Astrocyte (in vitro differentiated cells and primary cell): ENCODE measurements at regions not wholly inside any gene's neighbourhood (a gene's known extent, or its start where the extent isn't known, plus 50 kb on each side); places are given as distances from the start of the nearest gene placed in this dataset.

Experiments used
- DNase-seq: peaks from one replicate; pipeline ENCODE4 v3.0.0-alpha.2; 2010; ENCODE audit warnings: low read depth
- FAIRE-seq: peaks from 2 replicates; lab custom pipeline; 2011; peaks lifted over from hg19 to GRCh38; lab: Jason Lieb, UNC
- H2AFZ ChIP-seq: 2 replicates; pipeline ENCODE4 v1.6.0; 2012; ENCODE audit warnings: low read depth, low read length, inconsistent platforms
- H3K27ac ChIP-seq: 2 replicates; pipeline ENCODE4 v1.5.1; 2011; ENCODE audit warnings: low read depth, low read length, inconsistent platforms
- H3K27me3 ChIP-seq: 2 replicates; pipeline ENCODE4 v1.6.0; 2011; ENCODE audit warnings: low read length, inconsistent platforms; ENCODE audit not compliant: insufficient read depth
- H3K36me3 ChIP-seq: 2 replicates; pipeline ENCODE4 v1.5.1; 2011; ENCODE audit warnings: low read length, inconsistent platforms; ENCODE audit not compliant: insufficient read depth
- H3K4me1 ChIP-seq: 2 replicates; pipeline ENCODE4 v1.5.1; 2011; ENCODE audit warnings: low read length, inconsistent platforms; ENCODE audit not compliant: insufficient read depth
- H3K4me2 ChIP-seq: 2 replicates; pipeline ENCODE4 v1.6.0; 2012; ENCODE audit warnings: low read length, inconsistent platforms
- H3K4me3 ChIP-seq: 2 replicates; pipeline ENCODE4 v1.5.1; 2011; ENCODE audit warnings: low read depth, mild to moderate bottlenecking, low read length, inconsistent platforms; ENCODE audit not compliant: insufficient read depth
- H3K79me2 ChIP-seq: 2 replicates; pipeline ENCODE4 v1.6.0; 2012; ENCODE audit warnings: mild to moderate bottlenecking, low read length, inconsistent platforms; ENCODE audit not compliant: insufficient read depth
- H3K9ac ChIP-seq: 2 replicates; pipeline ENCODE4 v1.6.0; 2012; ENCODE audit warnings: mild to moderate bottlenecking, low read length, inconsistent platforms
- H3K9me3 ChIP-seq: 2 replicates; pipeline ENCODE4 v1.5.1; 2012; ENCODE audit warnings: low read depth, mild to moderate bottlenecking, low read length, inconsistent platforms; ENCODE audit not compliant: insufficient read depth
- H4K20me1 ChIP-seq: 2 replicates; pipeline ENCODE4 v1.6.0; 2012; ENCODE audit warnings: low read length, inconsistent platforms; ENCODE audit not compliant: insufficient read depth
- H3K27ac Mint-ChIP-seq: one replicate; pipeline ENCODE4 v1.8.0; 2021; ENCODE audit warnings: mild to moderate bottlenecking, mixed read lengths; ENCODE audit not compliant: unreplicated experiment
- H3K27me3 Mint-ChIP-seq: one replicate; pipeline ENCODE4 v1.8.0; 2021; ENCODE audit warnings: low read depth, mixed read lengths; ENCODE audit not compliant: unreplicated experiment
- H3K36me3 Mint-ChIP-seq: one replicate; pipeline ENCODE4 v1.8.0; 2021; ENCODE audit warnings: low read depth, mixed read lengths; ENCODE audit not compliant: unreplicated experiment
- H3K4me1 Mint-ChIP-seq: one replicate; pipeline ENCODE4 v1.8.0; 2021; ENCODE audit warnings: low read depth, mixed read lengths; ENCODE audit not compliant: unreplicated experiment
- H3K4me3 Mint-ChIP-seq: one replicate; pipeline ENCODE4 v1.8.0; 2021; ENCODE audit warnings: mild to moderate bottlenecking, moderate library complexity, mixed read lengths; ENCODE audit not compliant: unreplicated experiment
- H3K9me3 Mint-ChIP-seq: one replicate; pipeline ENCODE4 v1.8.0; 2021; ENCODE audit warnings: mild to moderate bottlenecking, mixed read lengths; ENCODE audit not compliant: unreplicated experiment
- EZH2 ChIP-seq: IDR thresholded peaks from 2 replicates; pipeline ENCODE4 v1.6.1; 2012; ENCODE audit warnings: mild to moderate bottlenecking, low read length, inconsistent platforms; ENCODE audit not compliant: insufficient read depth
- TF ChIP-seq, protein P1 (sequence below): IDR thresholded peaks from 2 replicates; pipeline ENCODE4 v1.5.1; 2011; ENCODE audit warnings: low read depth, mild to moderate bottlenecking, inconsistent platforms, low read length, moderate library complexity; ENCODE audit not compliant: insufficient read depth

- no peaks in the 10 kb centered on the region for H3K4me1 ChIP-seq
- Mint-ChIP-seq H3K36me3 (no peaks in the 10 kb centered on the region), H3K4me3 (no peak overlapping the region), H3K4me1 (no peaks in the 10 kb centered on the region), H3K9me3 (no peaks in the 10 kb centered on the region), H3K27me3 (peaks cover 2% of the 10 kb centered on the region), H3K27ac (no peak overlapping the region)
- H3K9ac ChIP-seq, result no peak overlapping the region
- no peaks in the 10 kb centered on the region for H3K79me2 ChIP-seq
- TF ChIP-seq, protein P1, sequence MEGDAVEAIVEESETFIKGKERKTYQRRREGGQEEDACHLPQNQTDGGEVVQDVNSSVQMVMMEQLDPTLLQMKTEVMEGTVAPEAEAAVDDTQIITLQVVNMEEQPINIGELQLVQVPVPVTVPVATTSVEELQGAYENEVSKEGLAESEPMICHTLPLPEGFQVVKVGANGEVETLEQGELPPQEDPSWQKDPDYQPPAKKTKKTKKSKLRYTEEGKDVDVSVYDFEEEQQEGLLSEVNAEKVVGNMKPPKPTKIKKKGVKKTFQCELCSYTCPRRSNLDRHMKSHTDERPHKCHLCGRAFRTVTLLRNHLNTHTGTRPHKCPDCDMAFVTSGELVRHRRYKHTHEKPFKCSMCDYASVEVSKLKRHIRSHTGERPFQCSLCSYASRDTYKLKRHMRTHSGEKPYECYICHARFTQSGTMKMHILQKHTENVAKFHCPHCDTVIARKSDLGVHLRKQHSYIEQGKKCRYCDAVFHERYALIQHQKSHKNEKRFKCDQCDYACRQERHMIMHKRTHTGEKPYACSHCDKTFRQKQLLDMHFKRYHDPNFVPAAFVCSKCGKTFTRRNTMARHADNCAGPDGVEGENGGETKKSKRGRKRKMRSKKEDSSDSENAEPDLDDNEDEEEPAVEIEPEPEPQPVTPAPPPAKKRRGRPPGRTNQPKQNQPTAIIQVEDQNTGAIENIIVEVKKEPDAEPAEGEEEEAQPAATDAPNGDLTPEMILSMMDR, result no peak
- no peak for TF ChIP-seq EZH2
- H3K27me3 ChIP-seq, result no peaks in the 10 kb centered on the region
- peaks cover 5% of the 10 kb centered on the region for H3K9me3 ChIP-seq
- H3K4me3 ChIP-seq, result no peak overlapping the region
- H4K20me1 ChIP-seq, result no peaks in the 10 kb centered on the region
- DNase-seq (no peak), FAIRE-seq (no peak)
- no peaks in the 10 kb centered on the region for H3K36me3 ChIP-seq
- H3K4me2 ChIP-seq, result no peak overlapping the region
- H2AFZ ChIP-seq, result no peak overlapping the region
- H3K27ac ChIP-seq, result no peak overlapping the region
Measured at GRCh38 chr1:55912438-55912837, 666.9 kb downstream of the PLPP3 start.

GRCh38 chr1:55904541-55904940, 674.8 kb downstream of the PLPP3 start:
- Histone ChIP-seq H3K9ac (no peak overlapping the region), H3K9me3 (no peaks in the 10 kb centered on the region), H3K79me2 (no peaks in the 10 kb centered on the region), H4K20me1 (no peaks in the 10 kb centered on the region), H3K4me2 (no peak overlapping the region), H3K27ac (no peak overlapping the region), H3K4me1 (no peaks in the 10 kb centered on the region), H3K4me3 (no peak overlapping the region), H3K27me3 (no peaks in the 10 kb centered on the region), H3K36me3 (no peaks in the 10 kb centered on the region), H2AFZ (no peak overlapping the region)
- peaks cover 2% of the 10 kb centered on the region for H3K27me3 Mint-ChIP-seq
- no peak overlapping the region for H3K27ac Mint-ChIP-seq
- TF ChIP-seq EZH2, result no peak
- TF ChIP-seq, protein P1, result no peak
- no peak overlapping the region for H3K4me3 Mint-ChIP-seq
- no peak for FAIRE-seq
- H3K36me3 Mint-ChIP-seq, result no peaks in the 10 kb centered on the region
- H3K9me3 Mint-ChIP-seq, result no peaks in the 10 kb centered on the region
- H3K4me1 Mint-ChIP-seq, result no peaks in the 10 kb centered on the region
- DNase-seq, result no peak

GRCh38 chr1:55898181-55898580, 681.2 kb downstream of the PLPP3 start:
- Histone ChIP-seq H3K4me3 (no peak overlapping the region), H4K20me1 (no peaks in the 10 kb centered on the region), H3K4me1 (no peaks in the 10 kb centered on the region), H3K9me3 (no peaks in the 10 kb centered on the region), H3K79me2 (no peaks in the 10 kb centered on the region), H3K36me3 (no peaks in the 10 kb centered on the region), H3K4me2 (no peak overlapping the region), H3K27ac (no peak overlapping the region), H3K27me3 (no peaks in the 10 kb centered on the region), H3K9ac (no peak overlapping the region), H2AFZ (no peak overlapping the region)
- FAIRE-seq (no peak), DNase-seq (peak; percentile 64)
- H3K9me3 Mint-ChIP-seq, result peaks cover 6% of the 10 kb centered on the region
- no peak for TF ChIP-seq EZH2
- H3K27ac Mint-ChIP-seq, result no peak overlapping the region
- H3K27me3 Mint-ChIP-seq, result peaks cover 2% of the 10 kb centered on the region
- H3K4me3 Mint-ChIP-seq, result no peak overlapping the region
- H3K36me3 Mint-ChIP-seq, result no peaks in the 10 kb centered on the region
- H3K4me1 Mint-ChIP-seq, result no peaks in the 10 kb centered on the region
